ENCODE measurements at regions not wholly inside any gene's neighbourhood (a gene's known extent, or its start where the extent isn't known, plus 50 kb on each side); places are given as distances from the start of the nearest gene placed in this dataset.

DNA sequence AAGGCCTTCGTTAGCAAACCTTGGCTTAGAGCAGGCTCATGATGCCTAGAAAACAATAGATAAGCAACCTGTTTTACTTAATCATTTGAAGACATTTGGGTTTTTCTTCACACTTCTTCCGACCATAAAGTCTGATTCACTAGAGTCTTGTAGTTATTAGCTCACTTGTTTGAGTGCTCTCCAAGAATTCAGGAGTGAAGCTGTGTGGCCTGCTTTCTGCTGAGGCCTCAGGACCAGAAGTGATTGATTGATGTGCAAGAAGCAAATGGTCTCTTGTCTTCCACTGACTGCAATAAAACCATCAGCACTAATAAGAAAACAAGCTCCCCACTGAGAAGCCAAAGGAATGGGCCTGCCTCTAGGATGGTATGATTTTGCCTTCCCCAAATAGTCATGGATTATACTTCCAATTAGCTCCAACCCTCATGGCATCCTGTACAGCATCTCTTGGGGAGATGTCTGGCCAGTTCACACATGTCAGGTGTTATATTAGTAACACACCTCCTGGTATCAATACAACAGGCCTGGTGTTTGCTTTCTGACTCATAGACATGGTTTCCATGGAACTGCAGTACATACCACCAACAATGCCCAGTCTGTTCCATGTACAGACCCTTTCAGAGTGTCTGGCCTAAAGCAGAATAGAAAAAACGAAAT, 317.6 kb downstream of the CWC27 start:
- TF ChIP-seq EP300 (IDR thresholded peaks at IDR 0.05) = no peak
- no peak for TF ChIP-seq CTCF (IDR thresholded peaks at IDR 0.05)
- TF ChIP-seq POLR2AphosphoS5 (IDR thresholded peaks at IDR 0.05) = no peak
